Embryonic facial prominence (tissue), 1 donor: ENCODE measurements at regions not wholly inside any gene's neighbourhood (a gene's known extent, or its start where the extent isn't known, plus 50 kb on each side); places are given as distances from the start of the nearest gene placed in this dataset.
A peak's percentile ranks its signal among the peaks of the same experiment; 100 is the strongest.
"Not testable (repeated sequence)": the region's sequence is repeated elsewhere in the genome, so short reads cannot be mapped to it uniquely, and the experiment has no call there.

Experiments
- DNase-seq: peaks from one replicate; pipeline ENCODE4 v3.0.0-alpha.2; 2016; ENCODE audit errors: extremely low spot score

GRCh38 chr6:20263059-20263458 is 50.8 kb upstream of the MBOAT1 start:
- no peak for DNase-seq

- DNase-seq: no peak
Measured at GRCh38 chr6:20265842-20266241, 53.6 kb upstream of the MBOAT1 start.

- no peak for DNase-seq
Measured at GRCh38 chr6:20266851-20267608, 54.8 kb upstream of the MBOAT1 start.

- no peak for DNase-seq
Measured at GRCh38 chr6:20269181-20269580, 56.9 kb upstream of the MBOAT1 start.

GRCh38 chr6:20271818-20272217 is 59.5 kb upstream of the MBOAT1 start:
- no peak for DNase-seq

- DNase-seq: no peak
Measured at GRCh38 chr6:20274137-20274536, 61.9 kb upstream of the MBOAT1 start.

- DNase-seq: not testable (repeated sequence)
Measured at GRCh38 chr6:20275837-20276236, 63.6 kb upstream of the MBOAT1 start.

- DNase-seq: not testable (repeated sequence)
Measured at GRCh38 chr6:20277724-20278123, 65.5 kb upstream of the MBOAT1 start.

- no peak for DNase-seq
Measured at GRCh38 chr6:20279051-20279450, 66.8 kb upstream of the MBOAT1 start.

GRCh38 chr6:20279608-20280287 is 67.5 kb upstream of the MBOAT1 start:
- no peak for DNase-seq

- DNase-seq: no peak
Measured at GRCh38 chr6:20280288-20280621, 68.0 kb upstream of the MBOAT1 start.

GRCh38 chr6:20284672-20285071 is 72.4 kb upstream of the MBOAT1 start:
- no peak for DNase-seq

- no peak for DNase-seq
Measured at GRCh38 chr6:20286968-20287565, 74.8 kb upstream of the MBOAT1 start.

GRCh38 chr6:20291764-20292580 is 79.7 kb upstream of the MBOAT1 start:
- peak; percentile 28 for DNase-seq

GRCh38 chr6:20292905-20293304 is 80.6 kb upstream of the MBOAT1 start:
- no peak for DNase-seq

GRCh38 chr6:20301256-20301655 is 89.0 kb upstream of the MBOAT1 start:
- DNase-seq: no peak

- DNase-seq: no peak
Measured at GRCh38 chr6:20302168-20302567, 89.9 kb upstream of the MBOAT1 start.

- no peak for DNase-seq
Measured at GRCh38 chr6:20302702-20303251, 90.5 kb upstream of the MBOAT1 start.

GRCh38 chr6:20306491-20306890 is 94.2 kb upstream of the MBOAT1 start:
- no peak for DNase-seq

- DNase-seq: no peak
Measured at GRCh38 chr6:20309186-20309585, 92.5 kb upstream of the E2F3 start.

- no peak for DNase-seq
Measured at GRCh38 chr6:20310185-20310584, 91.5 kb upstream of the E2F3 start.

GRCh38 chr6:20312606-20313005 is 89.1 kb upstream of the E2F3 start:
- no peak for DNase-seq
